Karpas-422 (cell line): ENCODE measurements at regions not wholly inside any gene's neighbourhood (a gene's known extent, or its start where the extent isn't known, plus 50 kb on each side); places are given as distances from the start of the nearest gene placed in this dataset.

Experiments
- DNase-seq: peaks from one replicate; pipeline ENCODE4 v3.0.0-alpha.2; 2015
- H2AFZ ChIP-seq: fragments of 200-600 bp; sonication (generic); 2 replicates; pipeline ENCODE4 v1.6.1; 2014; ENCODE audit warnings: antibody characterized with exemption, low read length, mixed read lengths
- H3K27ac ChIP-seq: fragments of 200-600 bp; sonication (generic); 2 replicates; pipeline ENCODE4 v1.5.1; 2014; ENCODE audit warnings: mild to moderate bottlenecking, low read length, moderate library complexity
- H3K27me3 ChIP-seq: fragments of 200-600 bp; sonication (generic); 2 replicates; pipeline ENCODE4 v1.6.1; 2014; ENCODE audit warnings: low read length, mixed read lengths
- H3K36me3 ChIP-seq: fragments of 200-600 bp; sonication (generic); 2 replicates; pipeline ENCODE4 v1.6.1; 2014; ENCODE audit warnings: low read length, mixed read lengths; ENCODE audit not compliant: insufficient read depth
- H3K4me1 ChIP-seq: fragments of 200-600 bp; sonication (generic); 2 replicates; pipeline ENCODE4 v1.6.1; 2014; ENCODE audit warnings: mild to moderate bottlenecking, low read length, mixed read lengths
- H3K4me2 ChIP-seq: fragments of 200-600 bp; sonication (generic); 2 replicates; pipeline ENCODE4 v1.6.1; 2014; ENCODE audit warnings: low read length, low read depth, mild to moderate bottlenecking; ENCODE audit not compliant: poor library complexity, severe bottlenecking
- H3K4me3 ChIP-seq: fragments of 200-600 bp; sonication (generic); 2 replicates; pipeline ENCODE4 v1.5.1; 2014; ENCODE audit warnings: mild to moderate bottlenecking, antibody characterized with exemption, low read length, mixed read lengths
- H3K79me2 ChIP-seq: fragments of 200-600 bp; sonication (generic); 2 replicates; pipeline ENCODE4 v1.6.1; 2014; ENCODE audit warnings: mild to moderate bottlenecking, low read length, mixed read lengths
- H3K9ac ChIP-seq: fragments of 200-600 bp; sonication (generic); 2 replicates; pipeline ENCODE4 v1.6.0; 2014; ENCODE audit warnings: low read length
- H3K9me2 ChIP-seq: fragments of 200-600 bp; sonication (generic), shearing (Covaris generic); replicated peaks from 2 replicates; pipeline ENCODE4 v1.6.0; 2014; ENCODE audit warnings: mild to moderate bottlenecking, low read length, moderate library complexity; ENCODE audit not compliant: insufficient read depth
- H3K9me3 ChIP-seq: fragments of 300-700, 200-600 bp; sonication (generic); 2 replicates; pipeline ENCODE4 v1.6.1; 2014; ENCODE audit warnings: low read length, mixed read lengths
- H4K20me1 ChIP-seq: fragments of 200-600 bp; sonication (generic); 2 replicates; pipeline ENCODE4 v1.6.1; 2014; ENCODE audit warnings: mild to moderate bottlenecking, antibody characterized with exemption, low read length, low read depth; ENCODE audit not compliant: insufficient read depth

DNA sequence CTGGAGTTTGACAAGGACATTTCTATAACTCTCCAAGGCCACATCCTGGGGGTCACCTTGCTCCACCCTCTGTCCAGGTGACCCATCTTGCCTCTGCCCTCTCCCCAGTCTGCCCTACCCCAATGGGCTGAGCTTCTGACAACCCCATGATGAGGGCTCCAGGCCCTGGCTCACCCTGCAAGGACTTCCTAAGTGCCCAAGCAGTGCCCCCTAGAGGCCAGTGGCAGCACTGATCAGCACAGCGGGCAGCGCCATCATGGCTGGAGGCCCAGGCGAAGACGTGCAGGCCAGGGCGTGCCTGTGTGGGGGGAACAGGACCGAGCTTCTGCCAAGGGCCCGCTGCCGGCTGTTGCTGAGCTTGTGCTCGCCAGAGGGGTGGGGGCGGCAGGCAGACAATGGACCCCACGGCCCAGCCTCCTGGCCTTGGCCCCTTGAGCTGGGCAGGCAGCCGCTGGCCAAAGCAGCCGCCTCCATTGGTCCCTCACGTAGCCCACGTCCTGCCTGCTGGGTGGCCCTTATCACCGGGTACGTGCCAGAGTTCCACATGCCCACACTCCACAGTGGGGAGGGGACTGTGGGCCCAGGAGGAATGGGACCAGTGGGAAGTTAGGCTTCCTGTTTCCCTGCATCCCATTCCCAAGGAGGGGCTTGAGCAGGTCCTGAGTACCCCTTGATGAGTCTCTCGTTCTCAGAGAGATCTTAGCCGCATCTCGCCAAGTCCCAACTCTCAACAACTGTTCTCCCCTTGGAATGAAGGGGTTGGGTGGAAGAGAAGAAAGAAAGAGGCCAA is 64.3 kb downstream of the MRPL14 start:
- no peaks in the 10 kb centered on the region for H3K9me2 ChIP-seq
- H2AFZ ChIP-seq, result no peak overlapping the region
- no peaks in the 10 kb centered on the region for H3K27me3 ChIP-seq
- H3K27ac ChIP-seq, result no peak overlapping the region
- no peaks in the 10 kb centered on the region for H3K79me2 ChIP-seq
- no peak overlapping the region for H3K4me3 ChIP-seq
- no peaks in the 10 kb centered on the region for H3K36me3 ChIP-seq
- H3K4me1 ChIP-seq, result peaks cover 5% of the 10 kb centered on the region; the same call in 1 of the 2 replicates
- H3K4me2 ChIP-seq, result no peak overlapping the region
- no peak overlapping the region for H3K9ac ChIP-seq
- DNase-seq, result peak; percentile 87
- H3K9me3 ChIP-seq, result no peaks in the 10 kb centered on the region
- 0 out of 2 replicates have a peak, but pooled peaks cover 3% of the 10 kb centered on the region for H4K20me1 ChIP-seq

DNA sequence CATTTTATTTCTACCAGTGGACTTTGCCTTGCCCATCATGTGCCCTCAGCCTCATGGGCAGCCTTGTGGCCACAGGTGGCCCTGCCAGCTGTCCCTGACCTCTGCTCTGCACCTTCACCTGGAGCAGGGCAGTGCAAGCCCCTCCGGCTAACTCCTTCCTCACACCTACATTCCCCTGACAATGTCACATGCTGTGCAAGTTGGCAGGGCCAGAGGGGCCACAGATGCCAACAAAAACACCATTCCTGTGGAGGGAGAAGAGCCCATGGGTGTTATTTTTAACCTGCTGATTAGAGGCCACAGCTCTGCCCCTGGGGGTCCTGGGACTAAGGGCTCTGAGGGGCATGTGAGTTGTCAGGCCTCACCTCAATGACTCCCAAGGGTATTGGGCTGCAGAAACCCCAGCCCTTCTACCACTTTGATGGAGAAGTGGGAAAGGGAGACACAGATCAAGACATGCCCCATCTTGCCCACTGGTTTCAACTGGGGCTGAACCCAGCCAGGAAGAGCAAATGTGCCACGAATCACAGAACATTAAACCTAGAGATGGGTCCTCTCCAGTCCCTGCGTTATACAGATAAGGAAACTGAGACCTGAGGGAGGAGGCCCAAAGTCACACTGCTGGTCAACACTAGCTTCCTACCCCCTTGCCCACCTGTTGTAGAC is 65.0 kb downstream of the MRPL14 start:
- H3K9ac ChIP-seq, result no peak overlapping the region
- no peak for DNase-seq
- H3K27ac ChIP-seq, result no peak overlapping the region
- 0 out of 2 replicates have a peak, but pooled peaks cover 3% of the 10 kb centered on the region for H4K20me1 ChIP-seq
- no peaks in the 10 kb centered on the region for H3K27me3 ChIP-seq
- H3K36me3 ChIP-seq, result no peaks in the 10 kb centered on the region
- H2AFZ ChIP-seq, result no peak overlapping the region
- H3K79me2 ChIP-seq, result no peaks in the 10 kb centered on the region
- no peaks in the 10 kb centered on the region for H3K9me3 ChIP-seq
- no peaks in the 10 kb centered on the region for H3K9me2 ChIP-seq
- H3K4me1 ChIP-seq, result peaks cover 5% of the 10 kb centered on the region; the same call in 1 of the 2 replicates
- no peak overlapping the region for H3K4me2 ChIP-seq
- no peak overlapping the region for H3K4me3 ChIP-seq

DNA sequence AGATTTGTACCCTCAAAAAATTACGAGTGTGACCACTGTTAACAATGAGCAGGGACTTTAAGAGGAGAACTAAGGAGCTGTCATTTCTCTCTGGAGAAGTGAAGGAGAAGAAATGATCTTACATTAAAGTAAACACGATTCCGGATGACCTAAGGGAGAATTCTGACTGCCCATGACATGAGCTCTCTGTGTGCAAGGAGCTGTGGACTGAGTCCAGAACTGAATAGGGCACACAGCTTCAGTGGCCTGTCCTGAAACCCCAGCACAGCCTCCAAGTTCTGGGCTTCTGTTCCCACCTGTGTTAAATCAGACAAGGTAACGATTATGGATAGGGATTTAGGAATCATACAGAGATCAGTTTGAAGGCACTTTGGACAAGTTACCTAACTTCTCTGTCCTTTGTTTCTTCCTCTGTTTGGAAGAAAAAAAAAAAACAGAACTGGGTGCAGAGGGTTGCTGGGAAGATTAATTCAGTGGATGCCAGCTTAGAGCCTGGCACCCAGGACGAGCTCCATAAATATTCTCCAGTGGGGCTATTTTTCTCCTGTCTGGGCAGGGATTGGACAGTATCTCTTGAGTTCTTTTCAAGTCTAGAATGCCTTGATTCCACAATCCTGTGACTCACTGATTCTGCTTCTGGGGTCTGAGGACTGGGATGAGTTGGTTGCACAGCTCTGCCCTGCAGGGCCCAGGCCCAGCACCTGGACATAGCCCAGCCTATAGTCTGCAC is 65.7 kb downstream of the MRPL14 start:
- Histone ChIP-seq H3K27ac (no peak overlapping the region), H3K9me3 (no peaks in the 10 kb centered on the region), H3K36me3 (no peaks in the 10 kb centered on the region), H4K20me1 (0 out of 2 replicates have a peak, but pooled peaks cover 3% of the 10 kb centered on the region), H3K4me1 (peaks cover 5% of the 10 kb centered on the region; the same call in 1 of the 2 replicates), H3K27me3 (no peaks in the 10 kb centered on the region), H3K4me3 (no peak overlapping the region), H2AFZ (no peak overlapping the region), H3K9ac (no peak overlapping the region), H3K4me2 (no peak overlapping the region), H3K79me2 (no peaks in the 10 kb centered on the region), H3K9me2 (no peaks in the 10 kb centered on the region)
- DNase-seq, result no peak

DNA sequence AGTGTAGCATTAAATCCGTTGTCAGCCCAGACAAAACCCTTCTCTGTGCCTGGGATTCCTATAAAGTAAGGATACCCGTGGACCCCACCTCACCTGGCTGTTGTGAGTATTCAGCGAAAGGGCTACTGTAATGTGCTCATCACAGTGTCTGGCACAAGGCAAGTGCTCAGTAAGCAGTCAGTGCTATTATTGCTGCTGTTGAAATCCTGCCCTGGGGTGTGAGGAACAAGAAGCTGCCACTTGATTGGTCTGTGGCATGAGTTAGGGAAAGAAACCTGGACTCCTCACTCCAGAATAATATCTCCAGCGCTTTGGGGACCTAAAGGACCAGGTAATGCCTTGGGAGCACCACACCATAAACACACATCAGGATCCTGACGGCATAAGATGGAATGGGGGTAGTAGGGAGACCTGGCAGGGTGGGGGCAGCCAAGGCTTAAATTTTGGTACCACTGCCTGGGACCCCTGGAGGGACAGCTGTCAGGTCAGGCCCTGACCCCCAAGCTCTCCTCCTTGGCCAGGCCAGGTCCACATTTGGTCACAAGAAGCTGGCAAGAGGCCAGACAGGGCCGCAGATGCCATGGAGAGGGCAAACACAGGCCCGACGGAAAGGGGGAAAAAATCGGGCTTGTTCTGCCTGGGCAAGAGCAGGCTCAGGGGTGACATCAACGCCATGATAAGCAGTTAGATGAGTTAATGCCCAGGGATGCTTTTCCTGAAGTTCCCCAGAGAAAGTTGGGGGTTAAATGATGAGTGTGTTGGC is 66.5 kb downstream of the MRPL14 start:
- Histone ChIP-seq H3K4me2 (no peak overlapping the region), H4K20me1 (0 out of 2 replicates have a peak, but pooled peaks cover 3% of the 10 kb centered on the region), H3K79me2 (no peaks in the 10 kb centered on the region), H3K4me3 (no peak overlapping the region), H3K27ac (no peak overlapping the region), H3K9me2 (no peaks in the 10 kb centered on the region), H3K9me3 (no peaks in the 10 kb centered on the region), H3K36me3 (no peaks in the 10 kb centered on the region), H2AFZ (no peak overlapping the region), H3K9ac (no peak overlapping the region), H3K27me3 (no peaks in the 10 kb centered on the region), H3K4me1 (peaks cover 5% of the 10 kb centered on the region; the same call in 1 of the 2 replicates)
- no peak for DNase-seq

DNA sequence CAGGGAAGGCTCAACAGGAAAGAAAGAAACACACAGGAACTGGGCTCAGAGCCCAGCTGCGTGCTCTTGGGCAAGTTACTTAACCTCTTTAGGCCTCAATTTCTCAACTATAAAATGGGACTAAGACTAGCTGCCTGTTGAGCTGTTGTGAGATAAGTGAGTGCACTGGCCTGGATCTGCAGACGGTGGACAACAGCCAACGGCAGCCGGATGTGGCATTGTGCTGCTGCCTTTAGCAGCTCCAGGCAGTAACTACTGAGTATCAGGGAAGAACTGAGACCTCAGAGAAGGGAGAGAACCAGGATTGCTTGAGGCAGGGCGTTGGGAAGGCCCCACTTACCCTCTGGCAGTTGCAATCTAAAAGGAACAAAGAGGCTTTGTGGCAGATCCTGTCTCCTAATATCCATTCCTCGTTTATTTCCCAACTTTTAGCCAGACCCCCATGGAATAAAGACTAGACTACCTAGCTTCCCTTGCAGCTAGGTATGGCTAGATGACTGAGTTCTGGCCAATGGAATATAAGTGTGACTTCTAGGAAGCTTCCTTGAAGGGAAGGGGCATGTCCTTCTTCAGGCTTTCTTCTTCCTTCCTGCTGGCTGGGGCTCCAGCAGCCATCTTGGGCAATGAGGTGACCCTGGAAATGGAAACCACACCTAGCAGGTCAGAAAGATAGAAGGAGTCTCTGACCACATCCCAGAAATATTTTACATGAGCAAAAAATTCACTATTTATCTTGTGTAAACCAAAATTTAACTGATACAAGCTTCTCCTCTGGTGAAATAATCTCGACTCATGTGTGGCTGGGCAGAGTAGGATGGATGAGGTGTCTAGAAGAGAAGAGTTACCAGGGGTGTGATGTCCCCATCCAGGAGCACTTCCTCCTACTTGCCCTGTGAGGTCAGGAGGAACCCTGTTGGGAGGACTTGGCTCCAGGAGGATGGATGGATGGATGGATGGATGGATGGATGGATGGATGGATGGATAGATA is 67.6 kb downstream of the MRPL14 start:
- no peak overlapping the region for H3K27ac ChIP-seq
- H3K9ac ChIP-seq, result no peak overlapping the region

DNA sequence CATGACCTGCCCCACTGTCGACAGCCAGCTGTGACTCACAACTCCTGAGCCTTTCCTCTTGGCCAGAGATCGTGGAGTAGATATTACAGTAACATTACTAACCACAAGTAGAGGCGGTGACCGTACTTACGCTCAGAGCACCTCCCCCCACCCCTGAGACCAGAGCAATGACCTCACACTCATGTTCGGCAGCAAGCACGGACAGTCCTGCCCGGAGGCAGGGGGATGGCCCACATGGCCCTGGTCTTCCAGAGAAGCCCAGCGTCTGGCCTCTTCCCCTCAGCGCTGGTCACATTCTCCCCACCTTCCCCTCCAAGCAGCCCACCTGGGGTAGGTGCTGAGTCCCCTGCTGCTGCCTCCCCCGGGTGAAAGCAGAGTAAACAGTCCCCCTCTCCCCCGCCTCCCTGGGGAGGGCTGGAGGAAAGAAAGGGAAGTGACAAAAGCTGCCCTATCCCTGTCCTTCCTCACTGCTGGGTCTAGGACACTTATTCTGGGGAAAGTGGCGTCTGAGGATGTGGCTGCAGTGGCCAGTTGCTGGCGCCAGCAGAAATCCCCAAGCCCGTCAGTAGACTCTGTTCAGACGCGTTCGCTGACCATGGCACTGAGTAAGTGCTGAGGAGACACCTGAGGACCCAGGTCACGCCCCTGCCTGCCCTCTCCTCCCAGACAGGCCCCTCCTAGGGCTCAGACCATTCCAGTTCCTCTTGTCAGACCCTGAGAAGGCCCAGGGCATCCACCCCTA is 68.5 kb downstream of the MRPL14 start:
- H2AFZ ChIP-seq, result no peak overlapping the region
- no peak for DNase-seq
- no peak overlapping the region for H3K27ac ChIP-seq
- no peaks in the 10 kb centered on the region for H3K27me3 ChIP-seq
- H3K4me1 ChIP-seq, result peaks cover 5% of the 10 kb centered on the region; the same call in 1 of the 2 replicates
- H3K36me3 ChIP-seq, result no peaks in the 10 kb centered on the region
- no peak overlapping the region for H3K4me2 ChIP-seq
- no peaks in the 10 kb centered on the region for H3K9me3 ChIP-seq
- H3K9me2 ChIP-seq, result no peaks in the 10 kb centered on the region
- H3K4me3 ChIP-seq, result no peak overlapping the region
- no peaks in the 10 kb centered on the region for H3K79me2 ChIP-seq
- H4K20me1 ChIP-seq, result 0 out of 2 replicates have a peak, but pooled peaks cover 3% of the 10 kb centered on the region
- no peak overlapping the region for H3K9ac ChIP-seq

More for the DNA sequence above, 67.6 kb downstream of the MRPL14 start:
- Histone ChIP-seq H3K4me2 (no peak overlapping the region), H3K9me2 (no peaks in the 10 kb centered on the region), H3K9me3 (no peaks in the 10 kb centered on the region), H2AFZ (no peak overlapping the region), H3K27me3 (no peaks in the 10 kb centered on the region), H4K20me1 (0 out of 2 replicates have a peak, but pooled peaks cover 3% of the 10 kb centered on the region), H3K36me3 (no peaks in the 10 kb centered on the region), H3K4me1 (peaks cover 5% of the 10 kb centered on the region; the same call in 1 of the 2 replicates), H3K4me3 (no peak overlapping the region), H3K79me2 (no peaks in the 10 kb centered on the region)
- no peak for DNase-seq
